ENCODE measurements at regions not wholly inside any gene's neighbourhood (a gene's known extent, or its start where the extent isn't known, plus 50 kb on each side); places are given as distances from the start of the nearest gene placed in this dataset.

- DNase-seq = no peak
Measured at GRCh38 chr17:45689451-45689850, 94.7 kb upstream of the CRHR1 start.

- no peak for DNase-seq
Measured at GRCh38 chr17:45690625-45691275, 93.4 kb upstream of the CRHR1 start.

GRCh38 chr17:45692661-45693060 is 91.5 kb upstream of the CRHR1 start:
- no peak for DNase-seq

- no peak for DNase-seq
Measured at GRCh38 chr17:45693792-45694191, 90.3 kb upstream of the CRHR1 start.

- no peak for DNase-seq
Measured at GRCh38 chr17:45696442-45696841, 87.7 kb upstream of the CRHR1 start.

- no peak for DNase-seq
Measured at GRCh38 chr17:45697076-45697475, 87.0 kb upstream of the CRHR1 start.

GRCh38 chr17:45700171-45701090 is 83.7 kb upstream of the CRHR1 start:
- DNase-seq = no peak

GRCh38 chr17:45702666-45703266 is 81.4 kb upstream of the CRHR1 start:
- no peak for DNase-seq

GRCh38 chr17:45703348-45703747 is 80.8 kb upstream of the CRHR1 start:
- DNase-seq = no peak

GRCh38 chr17:45703806-45704205 is 80.3 kb upstream of the CRHR1 start:
- no peak for DNase-seq

GRCh38 chr17:45704251-45704650 is 79.9 kb upstream of the CRHR1 start:
- no peak for DNase-seq

GRCh38 chr17:45705123-45706009 is 78.8 kb upstream of the CRHR1 start:
- no peak for DNase-seq

GRCh38 chr17:45706033-45706432 is 78.1 kb upstream of the CRHR1 start:
- DNase-seq = no peak

- no peak for DNase-seq
Measured at GRCh38 chr17:45708707-45709290, 75.3 kb upstream of the CRHR1 start.

GRCh38 chr17:45709728-45710288 is 74.3 kb upstream of the CRHR1 start:
- DNase-seq = no peak

- DNase-seq = no peak
Measured at GRCh38 chr17:45715787-45716186, 68.3 kb upstream of the CRHR1 start.

- DNase-seq = no peak
Measured at GRCh38 chr17:45718791-45719190, 65.3 kb upstream of the CRHR1 start.

GRCh38 chr17:45719335-45720071 is 64.6 kb upstream of the CRHR1 start:
- no peak for DNase-seq

- DNase-seq = no peak
Measured at GRCh38 chr17:45720386-45720785, 63.7 kb upstream of the CRHR1 start.

GRCh38 chr17:45722161-45722560 is 62.0 kb upstream of the CRHR1 start:
- DNase-seq = no peak

- DNase-seq = no peak
Measured at GRCh38 chr17:45729294-45729907, 54.7 kb upstream of the CRHR1 start.

All from CD4-positive, alpha-beta T cell treated with Interleukin-4 for 4 hours (primary cell).